Activated CD4-positive, alpha-beta T cell treated with anti-CD3 and anti-CD28 coated beads, Interleukin-2, amount 10 ng/mL, durations not matched to agents 24 days and 14 days (primary cell): ENCODE measurements at regions not wholly inside any gene's neighbourhood (a gene's known extent, or its start where the extent isn't known, plus 50 kb on each side); places are given as distances from the start of the nearest gene placed in this dataset.

Source experiments
- DNase-seq: peaks from one replicate; pipeline ENCODE4 v3.0.0; 2022
- H3K27ac Mint-ChIP-seq: one replicate; pipeline ENCODE4 v1.8.0; 2022; ENCODE audit warnings: mild to moderate bottlenecking, mixed read lengths
- H3K27me3 Mint-ChIP-seq: one replicate; pipeline ENCODE4 v1.8.0; 2022; ENCODE audit warnings: mixed read lengths
- H3K36me3 Mint-ChIP-seq: one replicate; pipeline ENCODE4 v1.8.0; 2022; ENCODE audit warnings: low read depth, mild to moderate bottlenecking, mixed read lengths
- H3K4me1 Mint-ChIP-seq: one replicate; pipeline ENCODE4 v1.8.0; 2021; ENCODE audit warnings: mixed read lengths
- H3K4me3 Mint-ChIP-seq: one replicate; pipeline ENCODE4 v1.8.0; 2022; ENCODE audit warnings: mild to moderate bottlenecking, moderate library complexity, mixed read lengths
- H3K9me3 Mint-ChIP-seq: one replicate; pipeline ENCODE4 v1.8.0; 2021; ENCODE audit warnings: mixed read lengths
- intact Hi-C: fragments of 100-400 bp; cut with micrococcal nuclease; formaldehyde crosslinking; loops from one replicate; pipeline ENCODE4 v1.15.1; 2023

- Mint-ChIP-seq H3K36me3 (no peaks in the 10 kb centered on the region), H3K4me3 (no peak overlapping the region), H3K4me1 (no peaks in the 10 kb centered on the region), H3K27me3 (no peaks in the 10 kb centered on the region), H3K9me3 (no peaks in the 10 kb centered on the region), H3K27ac (no peak overlapping the region)
- intact Hi-C loops: no loop called here
- no peak for DNase-seq
Measured at GRCh38 chr15:35320158-35320780, 225.7 kb downstream of the DPH6 start.

GRCh38 chr15:35319354-35319753 is 226.6 kb downstream of the DPH6 start:
- DNase-seq: no peak
- Mint-ChIP-seq H3K4me3 (no peak overlapping the region), H3K27me3 (no peaks in the 10 kb centered on the region), H3K27ac (no peak overlapping the region), H3K9me3 (no peaks in the 10 kb centered on the region), H3K36me3 (no peaks in the 10 kb centered on the region), H3K4me1 (no peaks in the 10 kb centered on the region)
- intact Hi-C loops: no loop called here

GRCh38 chr15:35317217-35317616 is 228.7 kb downstream of the DPH6 start:
- intact Hi-C loops: no loop called here
- no peak for DNase-seq
- Mint-ChIP-seq H3K27me3 (no peaks in the 10 kb centered on the region), H3K4me3 (no peak overlapping the region), H3K9me3 (peaks cover 3% of the 10 kb centered on the region), H3K27ac (no peak overlapping the region), H3K36me3 (no peaks in the 10 kb centered on the region), H3K4me1 (no peaks in the 10 kb centered on the region)

GRCh38 chr15:35312344-35312743 is 227.2 kb upstream of the NANOGP8 start:
- no peaks in the 10 kb centered on the region for H3K27me3 Mint-ChIP-seq

GRCh38 chr15:35311615-35312014 is 226.5 kb upstream of the NANOGP8 start:
- intact Hi-C loops: no loop called here
- Mint-ChIP-seq H3K36me3 (no peaks in the 10 kb centered on the region), H3K4me3 (no peak overlapping the region), H3K27ac (no peak overlapping the region), H3K4me1 (no peaks in the 10 kb centered on the region), H3K9me3 (peaks cover 3% of the 10 kb centered on the region), H3K27me3 (no peaks in the 10 kb centered on the region)
- DNase-seq: no peak

More at GRCh38 chr15:35312344-35312743, 227.2 kb upstream of the NANOGP8 start:
- intact Hi-C loops: no loop called here
- Mint-ChIP-seq H3K4me3 (no peak overlapping the region), H3K4me1 (no peaks in the 10 kb centered on the region), H3K27ac (no peak overlapping the region), H3K36me3 (no peaks in the 10 kb centered on the region), H3K9me3 (peaks cover 3% of the 10 kb centered on the region)
- DNase-seq: no peak

- H3K27me3 Mint-ChIP-seq: no peaks in the 10 kb centered on the region
- no peak overlapping the region for H3K27ac Mint-ChIP-seq
- no peak for DNase-seq
- no peaks in the 10 kb centered on the region for H3K4me1 Mint-ChIP-seq
- peaks cover 3% of the 10 kb centered on the region for H3K9me3 Mint-ChIP-seq
- H3K36me3 Mint-ChIP-seq: no peaks in the 10 kb centered on the region
- H3K4me3 Mint-ChIP-seq: no peak overlapping the region
- intact Hi-C loops: no loop called here
Measured at GRCh38 chr15:35309886-35310285, 224.8 kb upstream of the NANOGP8 start.

- no peaks in the 10 kb centered on the region for H3K27me3 Mint-ChIP-seq
- H3K4me3 Mint-ChIP-seq: no peak overlapping the region
Measured at GRCh38 chr15:35308802-35309201, 223.7 kb upstream of the NANOGP8 start.

GRCh38 chr15:35307676-35308075 is 222.6 kb upstream of the NANOGP8 start:
- no peak overlapping the region for H3K27ac Mint-ChIP-seq
- no peaks in the 10 kb centered on the region for H3K4me1 Mint-ChIP-seq
- H3K9me3 Mint-ChIP-seq: no peaks in the 10 kb centered on the region
- no peak overlapping the region for H3K4me3 Mint-ChIP-seq
- intact Hi-C loops: no loop called here
- no peaks in the 10 kb centered on the region for H3K36me3 Mint-ChIP-seq
- DNase-seq: no peak
- H3K27me3 Mint-ChIP-seq: no peaks in the 10 kb centered on the region

More at GRCh38 chr15:35308802-35309201, 223.7 kb upstream of the NANOGP8 start:
- no peaks in the 10 kb centered on the region for H3K4me1 Mint-ChIP-seq
- DNase-seq: no peak
- intact Hi-C loops: no loop called here
- no peak overlapping the region for H3K27ac Mint-ChIP-seq
- peaks cover 3% of the 10 kb centered on the region for H3K9me3 Mint-ChIP-seq
- H3K36me3 Mint-ChIP-seq: no peaks in the 10 kb centered on the region

GRCh38 chr15:35307026-35307425 is 221.9 kb upstream of the NANOGP8 start:
- H3K27ac Mint-ChIP-seq: no peak overlapping the region
- intact Hi-C loops: no loop called here
- no peaks in the 10 kb centered on the region for H3K9me3 Mint-ChIP-seq
- no peaks in the 10 kb centered on the region for H3K36me3 Mint-ChIP-seq
- H3K27me3 Mint-ChIP-seq: no peaks in the 10 kb centered on the region
- no peak for DNase-seq
- no peaks in the 10 kb centered on the region for H3K4me1 Mint-ChIP-seq
- H3K4me3 Mint-ChIP-seq: no peak overlapping the region

GRCh38 chr15:35306361-35306981 is 221.4 kb upstream of the NANOGP8 start:
- Mint-ChIP-seq H3K4me3 (no peak overlapping the region), H3K36me3 (no peaks in the 10 kb centered on the region), H3K4me1 (no peaks in the 10 kb centered on the region), H3K27me3 (no peaks in the 10 kb centered on the region), H3K9me3 (no peaks in the 10 kb centered on the region), H3K27ac (no peak overlapping the region)
- intact Hi-C loops: no loop called here
- DNase-seq: no peak

GRCh38 chr15:35305946-35306345 is 220.9 kb upstream of the NANOGP8 start:
- Mint-ChIP-seq H3K4me3 (no peak overlapping the region), H3K9me3 (no peaks in the 10 kb centered on the region), H3K27me3 (no peaks in the 10 kb centered on the region), H3K4me1 (no peaks in the 10 kb centered on the region), H3K36me3 (no peaks in the 10 kb centered on the region), H3K27ac (no peak overlapping the region)
- intact Hi-C loops: no loop called here
- DNase-seq: no peak

GRCh38 chr15:35305031-35305550 is 220.0 kb upstream of the NANOGP8 start:
- intact Hi-C loops: no loop called here
- Mint-ChIP-seq H3K27ac (no peak overlapping the region), H3K4me1 (no peaks in the 10 kb centered on the region), H3K27me3 (no peaks in the 10 kb centered on the region), H3K9me3 (no peaks in the 10 kb centered on the region), H3K36me3 (no peaks in the 10 kb centered on the region), H3K4me3 (no peak overlapping the region)
- no peak for DNase-seq

- no peaks in the 10 kb centered on the region for H3K4me1 Mint-ChIP-seq
- no peak for DNase-seq
- intact Hi-C loops: no loop called here
- H3K9me3 Mint-ChIP-seq: no peaks in the 10 kb centered on the region
- no peaks in the 10 kb centered on the region for H3K36me3 Mint-ChIP-seq
- no peak overlapping the region for H3K4me3 Mint-ChIP-seq
- no peaks in the 10 kb centered on the region for H3K27me3 Mint-ChIP-seq
- no peak overlapping the region for H3K27ac Mint-ChIP-seq
Measured at GRCh38 chr15:35304389-35304788, 219.3 kb upstream of the NANOGP8 start.

GRCh38 chr15:35302334-35302733 is 217.2 kb upstream of the NANOGP8 start:
- no peak overlapping the region for H3K27ac Mint-ChIP-seq
- H3K4me1 Mint-ChIP-seq: no peaks in the 10 kb centered on the region
- no peak for DNase-seq
- intact Hi-C loops: no loop called here
- H3K27me3 Mint-ChIP-seq: no peaks in the 10 kb centered on the region
- H3K4me3 Mint-ChIP-seq: no peak overlapping the region
- H3K36me3 Mint-ChIP-seq: no peaks in the 10 kb centered on the region
- no peaks in the 10 kb centered on the region for H3K9me3 Mint-ChIP-seq

- no peak overlapping the region for H3K27ac Mint-ChIP-seq
Measured at GRCh38 chr15:35301088-35301487, 216.0 kb upstream of the NANOGP8 start.

More at GRCh38 chr15:35301088-35301487, 216.0 kb upstream of the NANOGP8 start:
- H3K27me3 Mint-ChIP-seq: no peaks in the 10 kb centered on the region
- no peak for DNase-seq
- no peaks in the 10 kb centered on the region for H3K9me3 Mint-ChIP-seq
- H3K4me3 Mint-ChIP-seq: no peak overlapping the region
- no peaks in the 10 kb centered on the region for H3K4me1 Mint-ChIP-seq
- intact Hi-C loops: no loop called here
- no peaks in the 10 kb centered on the region for H3K36me3 Mint-ChIP-seq
